A549 (cell line): ENCODE measurements at regions not wholly inside any gene's neighbourhood (a gene's known extent, or its start where the extent isn't known, plus 50 kb on each side); places are given as distances from the start of the nearest gene placed in this dataset.
"Not testable (repeated sequence)": the region's sequence is repeated elsewhere in the genome, so short reads cannot be mapped to it uniquely, and the experiment has no call there.

Source experiments
- CTCF ChIP-seq: fragments of >200 bp; sonication (Bioruptor Twin); formaldehyde crosslinking; IDR thresholded peaks from 3 replicates; pipeline ENCODE4 v1.5.1; 2016
- SMC3 ChIP-seq: fragments of >200 bp; sonication (Bioruptor Twin); formaldehyde crosslinking; IDR thresholded peaks from 3 replicates; pipeline ENCODE4 v1.6.1; 2018; ENCODE audit warnings: inconsistent platforms
- USF2 ChIP-seq: fragments of 450-650 bp; IDR thresholded peaks from 2 replicates; pipeline ENCODE4 v1.6.1; 2014; ENCODE audit warnings: antibody characterized with exemption
- TF ChIP-seq, protein P1 (sequence below): IDR thresholded peaks from 2 replicates; pipeline ENCODE4 v1.6.1; 2012

- not testable (repeated sequence) for TF ChIP-seq CTCF, USF2, SMC3
- TF ChIP-seq, protein P1, sequence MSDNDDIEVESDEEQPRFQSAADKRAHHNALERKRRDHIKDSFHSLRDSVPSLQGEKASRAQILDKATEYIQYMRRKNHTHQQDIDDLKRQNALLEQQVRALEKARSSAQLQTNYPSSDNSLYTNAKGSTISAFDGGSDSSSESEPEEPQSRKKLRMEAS, result not testable (repeated sequence)
Observed at GRCh38 chr10:28911511-28911910, 234.2 kb downstream of the BAMBI start.
